Gastrocnemius medialis (tissue), 4 donors: ENCODE measurements at regions not wholly inside any gene's neighbourhood (a gene's known extent, or its start where the extent isn't known, plus 50 kb on each side); places are given as distances from the start of the nearest gene placed in this dataset.

Experiments
- POLR2A ChIP-seq, 2 donors: fragments of 450-650 bp; IDR thresholded peaks; one replicate each; pipeline ENCODE4 v1.6.1; 2017; ENCODE audit warnings: antibody characterized with exemption in 2 of 2, mild to moderate bottlenecking in 2 of 2, moderate library complexity in 2 of 2
- TF ChIP-seq, protein P1 (sequence below), 5 experiments: fragments of 450-650 bp in 3 of 5; fragments of 200-600 bp in 2 of 5; sonication (generic) in 2 of 5; IDR thresholded peaks in 4 of 5; conservative IDR thresholded peaks in 1 of 5; 1 replicate in 4 of 5; 2 replicates in 1 of 5; pipeline ENCODE4 v1.5.1; 2016 to 2019; ENCODE audit warnings: antibody characterized with exemption in 5 of 5, mild to moderate bottlenecking in 3 of 5, moderate library complexity in 3 of 5

DNA sequence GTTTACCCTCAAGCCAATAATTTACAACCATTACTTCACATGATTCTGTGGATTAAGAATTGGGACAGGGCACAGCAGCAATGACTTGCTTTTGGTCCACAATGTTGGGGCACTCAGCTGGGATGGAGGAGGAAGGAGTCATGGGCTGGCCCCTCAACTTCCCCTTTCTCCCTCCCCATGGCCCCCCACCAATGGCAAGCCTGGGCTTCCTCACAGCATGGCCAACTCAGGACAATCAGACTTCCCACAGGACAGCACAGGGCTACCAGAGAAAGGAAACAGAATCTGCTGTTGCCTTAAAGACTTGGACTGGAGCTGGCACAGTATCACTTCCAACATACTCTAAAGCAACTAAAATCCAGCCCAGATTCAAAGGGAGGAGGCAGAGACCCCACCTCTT, 160.7 kb downstream of the PTPN20 start:
- TF ChIP-seq, protein P1, sequence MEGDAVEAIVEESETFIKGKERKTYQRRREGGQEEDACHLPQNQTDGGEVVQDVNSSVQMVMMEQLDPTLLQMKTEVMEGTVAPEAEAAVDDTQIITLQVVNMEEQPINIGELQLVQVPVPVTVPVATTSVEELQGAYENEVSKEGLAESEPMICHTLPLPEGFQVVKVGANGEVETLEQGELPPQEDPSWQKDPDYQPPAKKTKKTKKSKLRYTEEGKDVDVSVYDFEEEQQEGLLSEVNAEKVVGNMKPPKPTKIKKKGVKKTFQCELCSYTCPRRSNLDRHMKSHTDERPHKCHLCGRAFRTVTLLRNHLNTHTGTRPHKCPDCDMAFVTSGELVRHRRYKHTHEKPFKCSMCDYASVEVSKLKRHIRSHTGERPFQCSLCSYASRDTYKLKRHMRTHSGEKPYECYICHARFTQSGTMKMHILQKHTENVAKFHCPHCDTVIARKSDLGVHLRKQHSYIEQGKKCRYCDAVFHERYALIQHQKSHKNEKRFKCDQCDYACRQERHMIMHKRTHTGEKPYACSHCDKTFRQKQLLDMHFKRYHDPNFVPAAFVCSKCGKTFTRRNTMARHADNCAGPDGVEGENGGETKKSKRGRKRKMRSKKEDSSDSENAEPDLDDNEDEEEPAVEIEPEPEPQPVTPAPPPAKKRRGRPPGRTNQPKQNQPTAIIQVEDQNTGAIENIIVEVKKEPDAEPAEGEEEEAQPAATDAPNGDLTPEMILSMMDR (IDR thresholded peaks at IDR 0.05 in 4 of 5, conservative IDR thresholded peaks at IDR 0.05 in 1 of 5), result no peak
- TF ChIP-seq POLR2A (IDR thresholded peaks at IDR 0.05), result no peak
